ENCODE measurements at regions not wholly inside any gene's neighbourhood (a gene's known extent, or its start where the extent isn't known, plus 50 kb on each side); places are given as distances from the start of the nearest gene placed in this dataset.

GRCh38 chr3:20254268-20255117 is 68.5 kb upstream of the SGO1 start:
- Histone ChIP-seq H3K27me3 (ENCODE audit: control insufficient read depth, insufficient read depth, low read length) (no peaks in the 10 kb centered on the region), H3K4me3 (ENCODE audit: low read depth in 2 of 2, low read length in 2 of 2) (no peak overlapping the region), H3K4me1 (ENCODE audit: control insufficient read depth, insufficient read depth, low read length) (no peaks in the 10 kb centered on the region), H3K27ac (ENCODE audit: low read length) (no peak overlapping the region), H3K9me3 (ENCODE audit: control insufficient read depth, insufficient read depth, low read depth, low read length) (no peaks in the 10 kb centered on the region), H3K36me3 (ENCODE audit: control insufficient read depth, insufficient read depth, low read length) (no peaks in the 10 kb centered on the region)
- BruUV-seq (replicated peaks), result no TSS peak
- CTCF ChIA-PET, result no interaction called here
- TF ChIP-seq, protein P1, sequence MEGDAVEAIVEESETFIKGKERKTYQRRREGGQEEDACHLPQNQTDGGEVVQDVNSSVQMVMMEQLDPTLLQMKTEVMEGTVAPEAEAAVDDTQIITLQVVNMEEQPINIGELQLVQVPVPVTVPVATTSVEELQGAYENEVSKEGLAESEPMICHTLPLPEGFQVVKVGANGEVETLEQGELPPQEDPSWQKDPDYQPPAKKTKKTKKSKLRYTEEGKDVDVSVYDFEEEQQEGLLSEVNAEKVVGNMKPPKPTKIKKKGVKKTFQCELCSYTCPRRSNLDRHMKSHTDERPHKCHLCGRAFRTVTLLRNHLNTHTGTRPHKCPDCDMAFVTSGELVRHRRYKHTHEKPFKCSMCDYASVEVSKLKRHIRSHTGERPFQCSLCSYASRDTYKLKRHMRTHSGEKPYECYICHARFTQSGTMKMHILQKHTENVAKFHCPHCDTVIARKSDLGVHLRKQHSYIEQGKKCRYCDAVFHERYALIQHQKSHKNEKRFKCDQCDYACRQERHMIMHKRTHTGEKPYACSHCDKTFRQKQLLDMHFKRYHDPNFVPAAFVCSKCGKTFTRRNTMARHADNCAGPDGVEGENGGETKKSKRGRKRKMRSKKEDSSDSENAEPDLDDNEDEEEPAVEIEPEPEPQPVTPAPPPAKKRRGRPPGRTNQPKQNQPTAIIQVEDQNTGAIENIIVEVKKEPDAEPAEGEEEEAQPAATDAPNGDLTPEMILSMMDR (IDR thresholded peaks at IDR 0.05), result no peak
- TF ChIP-seq POLR2AphosphoS5 (IDR thresholded peaks at IDR 0.05; ENCODE audit: low read depth, low read length) (no peak), SIN3A (IDR thresholded peaks at IDR 0.05; ENCODE audit: borderline replicate concordance, insufficient read depth, low read depth, low read length) (no peak), REST (IDR thresholded peaks at IDR 0.05; ENCODE audit: insufficient read depth in 1 of 2, low read depth in 2 of 2, low read length in 1 of 2) (no peak), TCF7L2 (IDR thresholded peaks at IDR 0.05; ENCODE audit: low read depth, low read length) (no peak)
- DNase-seq (ENCODE audit: low read depth, low spot score), result no peak
- no peak for ATAC-seq
- in situ Hi-C loops (cut with HindIII; ENCODE audit: low pct_unique_long_range_greater_than_20kb, low sequenced_read_pairs) (no loop called here), intact Hi-C loops (cut with micrococcal nuclease; ENCODE audit: unreplicated experiment) (no loop called here)
- POLR2A ChIA-PET, result no interaction called here

DNA sequence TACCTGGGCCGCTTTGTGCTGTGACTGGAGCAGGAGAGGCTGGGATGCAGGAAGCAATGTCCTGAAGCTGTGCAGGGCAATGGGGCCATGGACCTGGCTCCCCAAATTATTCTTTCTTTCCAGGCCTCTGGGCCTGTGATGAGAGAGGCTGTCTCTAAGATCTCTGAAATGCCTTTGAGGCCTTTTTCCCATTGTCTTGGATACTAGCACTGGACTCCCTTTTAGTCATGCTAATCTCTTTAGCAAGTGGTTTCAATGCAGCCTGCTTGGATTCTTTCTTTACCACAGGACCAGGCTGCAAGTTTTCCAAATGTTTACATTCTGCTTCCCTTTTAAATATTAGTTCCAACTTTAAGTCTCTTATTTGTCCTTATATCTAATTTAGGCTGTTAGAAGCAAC is 64.8 kb upstream of the SGO1 start:
- in situ Hi-C loops (cut with HindIII; ENCODE audit: low pct_unique_long_range_greater_than_20kb, low sequenced_read_pairs) (no loop called here), intact Hi-C loops (cut with micrococcal nuclease; ENCODE audit: unreplicated experiment) (no loop called here)
- no peak overlapping the region for H3K4me3 ChIP-seq (ENCODE audit: low read depth in 2 of 2, low read length in 2 of 2)
- H3K4me1 ChIP-seq (ENCODE audit: control insufficient read depth, insufficient read depth, low read length), result no peaks in the 10 kb centered on the region
- no peak for TF ChIP-seq REST (IDR thresholded peaks at IDR 0.05; ENCODE audit: insufficient read depth in 1 of 2, low read depth in 2 of 2, low read length in 1 of 2)
- TF ChIP-seq POLR2AphosphoS5 (IDR thresholded peaks at IDR 0.05; ENCODE audit: low read depth, low read length), result no peak
- TF ChIP-seq, protein P1 (IDR thresholded peaks at IDR 0.05), result no peak
- no peak for TF ChIP-seq SIN3A (IDR thresholded peaks at IDR 0.05; ENCODE audit: borderline replicate concordance, insufficient read depth, low read depth, low read length)
- TF ChIP-seq TCF7L2 (IDR thresholded peaks at IDR 0.05; ENCODE audit: low read depth, low read length), result no peak
- no peak overlapping the region for H3K27ac ChIP-seq (ENCODE audit: low read length)
- no peaks in the 10 kb centered on the region for H3K27me3 ChIP-seq (ENCODE audit: control insufficient read depth, insufficient read depth, low read length)
- ATAC-seq, result no peak
- no peak for DNase-seq (ENCODE audit: low read depth, low spot score)
- no peaks in the 10 kb centered on the region for H3K9me3 ChIP-seq (ENCODE audit: control insufficient read depth, insufficient read depth, low read depth, low read length)
- ChIA-PET CTCF (no interaction called here), POLR2A (no interaction called here)
- BruUV-seq (replicated peaks), result no TSS peak
- H3K36me3 ChIP-seq (ENCODE audit: control insufficient read depth, insufficient read depth, low read length), result no peaks in the 10 kb centered on the region

All from Panc1 (cell line).